ENCODE measurements at regions not wholly inside any gene's neighbourhood (a gene's known extent, or its start where the extent isn't known, plus 50 kb on each side); places are given as distances from the start of the nearest gene placed in this dataset.

- TF ChIP-seq EHMT2 (IDR thresholded peaks at IDR 0.05; ENCODE audit: low read depth) (no peak), HDAC2 (IDR thresholded peaks at IDR 0.05) (no peak), EP300 (IDR thresholded peaks at IDR 0.05) (no peak), POLR2A (IDR thresholded peaks at IDR 0.05; ENCODE audit: low read length) (no peak), RCOR1 (IDR thresholded peaks at IDR 0.05; ENCODE audit: low read depth, low read length) (no peak), NR3C1 (IDR thresholded peaks at IDR 0.05) (no peak), MAFK (IDR thresholded peaks at IDR 0.05; ENCODE audit: partially characterized antibody) (no peak), JUNB (IDR thresholded peaks at IDR 0.05) (no peak), CEBPB (IDR thresholded peaks at IDR 0.05) (no peak)
- TF ChIP-seq, protein P1, sequence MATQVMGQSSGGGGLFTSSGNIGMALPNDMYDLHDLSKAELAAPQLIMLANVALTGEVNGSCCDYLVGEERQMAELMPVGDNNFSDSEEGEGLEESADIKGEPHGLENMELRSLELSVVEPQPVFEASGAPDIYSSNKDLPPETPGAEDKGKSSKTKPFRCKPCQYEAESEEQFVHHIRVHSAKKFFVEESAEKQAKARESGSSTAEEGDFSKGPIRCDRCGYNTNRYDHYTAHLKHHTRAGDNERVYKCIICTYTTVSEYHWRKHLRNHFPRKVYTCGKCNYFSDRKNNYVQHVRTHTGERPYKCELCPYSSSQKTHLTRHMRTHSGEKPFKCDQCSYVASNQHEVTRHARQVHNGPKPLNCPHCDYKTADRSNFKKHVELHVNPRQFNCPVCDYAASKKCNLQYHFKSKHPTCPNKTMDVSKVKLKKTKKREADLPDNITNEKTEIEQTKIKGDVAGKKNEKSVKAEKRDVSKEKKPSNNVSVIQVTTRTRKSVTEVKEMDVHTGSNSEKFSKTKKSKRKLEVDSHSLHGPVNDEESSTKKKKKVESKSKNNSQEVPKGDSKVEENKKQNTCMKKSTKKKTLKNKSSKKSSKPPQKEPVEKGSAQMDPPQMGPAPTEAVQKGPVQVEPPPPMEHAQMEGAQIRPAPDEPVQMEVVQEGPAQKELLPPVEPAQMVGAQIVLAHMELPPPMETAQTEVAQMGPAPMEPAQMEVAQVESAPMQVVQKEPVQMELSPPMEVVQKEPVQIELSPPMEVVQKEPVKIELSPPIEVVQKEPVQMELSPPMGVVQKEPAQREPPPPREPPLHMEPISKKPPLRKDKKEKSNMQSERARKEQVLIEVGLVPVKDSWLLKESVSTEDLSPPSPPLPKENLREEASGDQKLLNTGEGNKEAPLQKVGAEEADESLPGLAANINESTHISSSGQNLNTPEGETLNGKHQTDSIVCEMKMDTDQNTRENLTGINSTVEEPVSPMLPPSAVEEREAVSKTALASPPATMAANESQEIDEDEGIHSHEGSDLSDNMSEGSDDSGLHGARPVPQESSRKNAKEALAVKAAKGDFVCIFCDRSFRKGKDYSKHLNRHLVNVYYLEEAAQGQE (IDR thresholded peaks at IDR 0.05) = no peak
- TF ChIP-seq, protein P2, sequence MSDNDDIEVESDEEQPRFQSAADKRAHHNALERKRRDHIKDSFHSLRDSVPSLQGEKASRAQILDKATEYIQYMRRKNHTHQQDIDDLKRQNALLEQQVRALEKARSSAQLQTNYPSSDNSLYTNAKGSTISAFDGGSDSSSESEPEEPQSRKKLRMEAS (IDR thresholded peaks at IDR 0.05) = no peak
- TF ChIP-seq, protein P3, sequence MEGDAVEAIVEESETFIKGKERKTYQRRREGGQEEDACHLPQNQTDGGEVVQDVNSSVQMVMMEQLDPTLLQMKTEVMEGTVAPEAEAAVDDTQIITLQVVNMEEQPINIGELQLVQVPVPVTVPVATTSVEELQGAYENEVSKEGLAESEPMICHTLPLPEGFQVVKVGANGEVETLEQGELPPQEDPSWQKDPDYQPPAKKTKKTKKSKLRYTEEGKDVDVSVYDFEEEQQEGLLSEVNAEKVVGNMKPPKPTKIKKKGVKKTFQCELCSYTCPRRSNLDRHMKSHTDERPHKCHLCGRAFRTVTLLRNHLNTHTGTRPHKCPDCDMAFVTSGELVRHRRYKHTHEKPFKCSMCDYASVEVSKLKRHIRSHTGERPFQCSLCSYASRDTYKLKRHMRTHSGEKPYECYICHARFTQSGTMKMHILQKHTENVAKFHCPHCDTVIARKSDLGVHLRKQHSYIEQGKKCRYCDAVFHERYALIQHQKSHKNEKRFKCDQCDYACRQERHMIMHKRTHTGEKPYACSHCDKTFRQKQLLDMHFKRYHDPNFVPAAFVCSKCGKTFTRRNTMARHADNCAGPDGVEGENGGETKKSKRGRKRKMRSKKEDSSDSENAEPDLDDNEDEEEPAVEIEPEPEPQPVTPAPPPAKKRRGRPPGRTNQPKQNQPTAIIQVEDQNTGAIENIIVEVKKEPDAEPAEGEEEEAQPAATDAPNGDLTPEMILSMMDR (IDR thresholded peaks at IDR 0.05) = no peak
- TF ChIP-seq, protein P4, sequence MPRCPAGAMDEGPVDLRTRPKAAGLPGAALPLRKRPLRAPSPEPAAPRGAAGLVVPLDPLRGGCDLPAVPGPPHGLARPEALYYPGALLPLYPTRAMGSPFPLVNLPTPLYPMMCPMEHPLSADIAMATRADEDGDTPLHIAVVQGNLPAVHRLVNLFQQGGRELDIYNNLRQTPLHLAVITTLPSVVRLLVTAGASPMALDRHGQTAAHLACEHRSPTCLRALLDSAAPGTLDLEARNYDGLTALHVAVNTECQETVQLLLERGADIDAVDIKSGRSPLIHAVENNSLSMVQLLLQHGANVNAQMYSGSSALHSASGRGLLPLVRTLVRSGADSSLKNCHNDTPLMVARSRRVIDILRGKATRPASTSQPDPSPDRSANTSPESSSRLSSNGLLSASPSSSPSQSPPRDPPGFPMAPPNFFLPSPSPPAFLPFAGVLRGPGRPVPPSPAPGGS (IDR thresholded peaks at IDR 0.05) = no peak
These were observed 55.3 kb upstream of the TMCC3 start for GRCh38 chr12:94705676-94706075.
